Uterus (tissue), 2 donors: ENCODE measurements at regions not wholly inside any gene's neighbourhood (a gene's known extent, or its start where the extent isn't known, plus 50 kb on each side); places are given as distances from the start of the nearest gene placed in this dataset.

ENCODE experiments used
- CTCF ChIP-seq, 4 experiments: fragments of 200-600 bp in 2 of 4; fragments of 450-650 bp in 2 of 4; sonication (generic) in 2 of 4; IDR thresholded peaks; one replicate each; pipeline ENCODE4 v1.5.1; 2016 to 2019; ENCODE audit warnings: antibody characterized with exemption in 4 of 4, mild to moderate bottlenecking in 2 of 4, moderate library complexity in 1 of 4
- POLR2A ChIP-seq, 2 donors: fragments of 450-650 bp; IDR thresholded peaks; one replicate each; pipeline ENCODE4 v1.6.1; 2016; ENCODE audit warnings: antibody characterized with exemption in 2 of 2, mild to moderate bottlenecking in 1 of 2, moderate library complexity in 1 of 2

- TF ChIP-seq CTCF (IDR thresholded peaks at IDR 0.05) (no peak), POLR2A (IDR thresholded peaks at IDR 0.05) (no peak)
Measured at GRCh38 chr5:4855880-4856279, 284.2 kb upstream of the ADAMTS16 start.
